AML-193 (cell line): ENCODE measurements at regions not wholly inside any gene's neighbourhood (a gene's known extent, or its start where the extent isn't known, plus 50 kb on each side); places are given as distances from the start of the nearest gene placed in this dataset.
A peak's percentile ranks its signal among the peaks of the same experiment; 100 is the strongest.

Experiments used
- DNase-seq, 2 experiments: peaks; one replicate each; lab custom pipeline; 2025; lab: John Stamatoyannopoulos, UW

GRCh38 chr12:105705765-105706164, 375.3 kb downstream of the C12orf75 start:
- DNase-seq, result peak; percentile 13 to 20

- DNase-seq, result no peak
Observed at GRCh38 chr12:105706321-105706972, 376.0 kb downstream of the C12orf75 start.

GRCh38 chr12:105706973-105707334, 376.5 kb downstream of the C12orf75 start:
- DNase-seq, result no peak

GRCh38 chr12:105713606-105714305, 383.3 kb downstream of the C12orf75 start:
- DNase-seq, result no peak

- DNase-seq, result no peak
Observed at GRCh38 chr12:105716621-105717020, 386.1 kb downstream of the C12orf75 start.

- DNase-seq, result no peak
Observed at GRCh38 chr12:105721051-105721825, 390.7 kb downstream of the C12orf75 start.

- no peak for DNase-seq
Observed at GRCh38 chr12:105721891-105722290, 391.4 kb downstream of the C12orf75 start.

- DNase-seq, result no peak
Observed at GRCh38 chr12:105723066-105723465, 392.6 kb downstream of the C12orf75 start.

GRCh38 chr12:105723494-105723893, 393.0 kb downstream of the C12orf75 start:
- no peak for DNase-seq

- DNase-seq, result no peak
Observed at GRCh38 chr12:105724641-105725040, 394.1 kb downstream of the C12orf75 start.

GRCh38 chr12:105725054-105725453, 394.6 kb downstream of the C12orf75 start:
- DNase-seq, result no peak

- DNase-seq, result no peak
Observed at GRCh38 chr12:105729181-105729771, 398.8 kb downstream of the C12orf75 start.

- DNase-seq, result no peak
Observed at GRCh38 chr12:105729926-105730325, 399.4 kb downstream of the C12orf75 start.

GRCh38 chr12:105733579-105733978, 403.1 kb downstream of the C12orf75 start:
- DNase-seq, result no peak

- DNase-seq, result no peak
Observed at GRCh38 chr12:105736498-105736897, 402.3 kb downstream of the NUAK1 start.

GRCh38 chr12:105738051-105738450, 400.7 kb downstream of the NUAK1 start:
- DNase-seq, result no peak

- no peak for DNase-seq
Observed at GRCh38 chr12:105740369-105740768, 398.4 kb downstream of the NUAK1 start.

- no peak for DNase-seq
Observed at GRCh38 chr12:105740970-105741725, 397.6 kb downstream of the NUAK1 start.

- no peak for DNase-seq
Observed at GRCh38 chr12:105741786-105742566, 396.8 kb downstream of the NUAK1 start.

GRCh38 chr12:105742567-105742874, 396.2 kb downstream of the NUAK1 start:
- DNase-seq, result no peak

GRCh38 chr12:105744371-105745058, 394.2 kb downstream of the NUAK1 start:
- DNase-seq, result no peak
